Fibroblast of mammary gland (primary cell): ENCODE measurements at regions not wholly inside any gene's neighbourhood (a gene's known extent, or its start where the extent isn't known, plus 50 kb on each side); places are given as distances from the start of the nearest gene placed in this dataset.

Experiments used
- DNase-seq: peaks from one replicate; pipeline ENCODE4 v3.0.0-alpha.2; 2010; ENCODE audit warnings: low read depth
- H3K4me3 ChIP-seq: 2 replicates; pipeline ENCODE4 v1.5.1; 2011; ENCODE audit warnings: low read depth, mild to moderate bottlenecking, low read length, moderate library complexity; ENCODE audit not compliant: control insufficient read depth
- TF ChIP-seq, protein P1 (sequence below): conservative IDR thresholded peaks from 2 replicates; pipeline ENCODE4 v1.5.1; 2011; ENCODE audit warnings: low read depth, low read length, inconsistent platforms; ENCODE audit not compliant: control insufficient read depth, insufficient read depth

DNA sequence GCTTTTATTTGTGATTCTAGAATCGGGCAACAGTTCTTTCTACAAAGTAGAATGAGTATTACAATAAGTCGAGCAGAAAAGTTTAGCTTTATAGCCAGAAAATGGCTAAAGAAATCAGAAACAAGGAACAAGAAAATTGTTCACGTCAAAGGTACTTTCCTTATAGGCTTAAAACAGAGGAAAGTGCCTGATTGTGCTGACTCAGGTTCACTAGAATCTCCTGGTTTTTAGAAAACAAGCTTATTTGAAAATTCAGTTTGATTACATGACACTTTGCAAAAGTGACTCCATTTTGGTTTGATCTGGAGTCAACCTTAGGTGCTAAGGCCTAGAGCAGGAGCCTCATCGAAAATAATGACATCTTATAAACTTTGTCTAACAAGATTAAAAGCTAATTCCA lies 564.7 kb upstream of the FLRT2 start:
- no peak for DNase-seq
- no peak overlapping the region for H3K4me3 ChIP-seq
- TF ChIP-seq, protein P1, sequence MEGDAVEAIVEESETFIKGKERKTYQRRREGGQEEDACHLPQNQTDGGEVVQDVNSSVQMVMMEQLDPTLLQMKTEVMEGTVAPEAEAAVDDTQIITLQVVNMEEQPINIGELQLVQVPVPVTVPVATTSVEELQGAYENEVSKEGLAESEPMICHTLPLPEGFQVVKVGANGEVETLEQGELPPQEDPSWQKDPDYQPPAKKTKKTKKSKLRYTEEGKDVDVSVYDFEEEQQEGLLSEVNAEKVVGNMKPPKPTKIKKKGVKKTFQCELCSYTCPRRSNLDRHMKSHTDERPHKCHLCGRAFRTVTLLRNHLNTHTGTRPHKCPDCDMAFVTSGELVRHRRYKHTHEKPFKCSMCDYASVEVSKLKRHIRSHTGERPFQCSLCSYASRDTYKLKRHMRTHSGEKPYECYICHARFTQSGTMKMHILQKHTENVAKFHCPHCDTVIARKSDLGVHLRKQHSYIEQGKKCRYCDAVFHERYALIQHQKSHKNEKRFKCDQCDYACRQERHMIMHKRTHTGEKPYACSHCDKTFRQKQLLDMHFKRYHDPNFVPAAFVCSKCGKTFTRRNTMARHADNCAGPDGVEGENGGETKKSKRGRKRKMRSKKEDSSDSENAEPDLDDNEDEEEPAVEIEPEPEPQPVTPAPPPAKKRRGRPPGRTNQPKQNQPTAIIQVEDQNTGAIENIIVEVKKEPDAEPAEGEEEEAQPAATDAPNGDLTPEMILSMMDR, result no peak

DNA sequence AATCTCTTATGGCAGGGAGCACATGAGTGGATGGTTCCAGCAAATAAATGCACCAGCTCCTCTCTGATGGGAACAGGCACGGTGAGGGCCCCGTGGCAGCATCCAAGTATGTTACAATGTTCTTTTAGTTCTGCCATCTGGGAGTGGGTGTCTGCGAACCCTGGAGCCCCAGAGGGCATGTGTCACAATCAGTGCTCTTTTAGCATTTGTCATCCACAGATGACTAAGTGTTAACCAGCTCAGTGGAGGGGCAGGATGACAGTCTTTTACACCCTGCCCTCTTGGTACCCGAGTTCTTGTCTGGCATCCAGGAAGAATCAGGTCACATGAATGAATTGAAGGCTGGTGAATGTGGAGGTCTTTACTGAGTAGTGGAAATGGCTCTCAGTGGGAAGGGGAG lies 560.4 kb upstream of the FLRT2 start:
- DNase-seq, result no peak
- H3K4me3 ChIP-seq, result no peak overlapping the region
- TF ChIP-seq, protein P1, result no peak

DNA sequence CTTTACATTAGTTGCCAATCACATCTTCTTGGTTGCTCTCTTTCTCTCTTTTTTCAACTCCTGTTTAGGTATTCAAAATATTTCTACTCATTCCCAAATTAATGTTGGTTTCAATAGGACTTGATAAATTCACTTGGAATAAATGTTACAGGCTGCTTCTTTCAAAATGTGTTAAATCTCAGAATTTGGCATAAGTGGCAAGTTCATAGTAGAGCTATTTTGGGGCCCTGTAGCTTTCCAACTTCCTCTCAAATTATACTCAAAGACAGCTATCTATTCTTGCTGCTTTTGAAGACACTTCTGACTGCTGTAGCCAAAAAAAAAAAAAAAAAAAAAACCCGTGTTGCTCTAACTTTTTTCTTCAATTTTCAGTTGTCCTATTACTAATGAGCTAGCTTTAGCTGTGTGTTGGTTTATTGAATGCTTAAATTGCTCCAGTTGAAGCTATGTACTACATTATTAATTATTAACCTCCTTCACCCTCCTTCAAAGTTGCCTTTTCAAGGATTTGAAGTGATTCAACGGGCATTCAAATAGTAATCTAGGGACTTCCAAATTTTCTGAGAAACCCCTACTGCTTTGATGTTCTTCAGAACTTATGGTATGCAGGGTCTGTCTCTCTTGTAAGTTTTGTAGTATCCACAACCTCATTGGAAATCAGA lies 554.6 kb upstream of the FLRT2 start:
- H3K4me3 ChIP-seq, result no peak overlapping the region
- TF ChIP-seq, protein P1, result no peak
- no peak for DNase-seq

DNA sequence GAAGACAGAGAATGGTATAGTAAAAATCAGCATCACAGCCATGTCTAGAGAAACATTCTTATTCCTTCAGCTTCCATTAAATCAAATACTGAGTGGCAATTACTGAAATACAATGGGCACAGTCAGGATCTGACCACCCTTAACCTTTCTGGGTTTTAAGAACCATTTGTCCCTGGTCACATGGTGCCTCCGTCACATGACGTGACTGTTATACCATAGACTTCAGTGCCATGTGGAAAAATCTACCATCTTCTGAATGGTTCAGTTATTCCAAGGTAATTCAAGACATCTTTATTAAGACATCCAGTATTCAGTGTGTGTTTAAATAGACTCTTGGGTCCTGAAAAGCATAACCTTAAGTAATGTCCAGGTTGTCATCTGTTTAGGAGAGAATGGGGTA lies 553.1 kb upstream of the FLRT2 start:
- no peak for DNase-seq
- TF ChIP-seq, protein P1, result no peak
- H3K4me3 ChIP-seq, result no peak overlapping the region

DNA sequence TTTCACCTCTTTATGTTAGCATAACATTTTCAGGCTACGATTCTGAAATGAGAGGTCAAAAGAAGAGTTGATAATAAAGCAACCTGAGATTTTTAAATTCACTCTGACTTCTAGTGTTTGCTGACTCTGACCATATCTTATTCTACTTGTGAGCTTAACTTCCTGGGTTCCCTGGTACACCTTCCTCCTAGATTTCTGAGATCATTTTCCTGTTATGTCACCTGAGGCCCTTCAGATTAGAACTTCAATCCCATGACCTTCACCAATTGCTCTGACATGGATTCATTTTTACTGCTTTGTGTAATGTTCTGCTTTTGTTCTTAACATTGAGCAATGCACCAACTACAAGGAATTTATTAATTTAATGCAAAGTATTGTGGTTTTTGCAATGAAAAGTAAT lies 542.9 kb upstream of the FLRT2 start:
- TF ChIP-seq, protein P1, result no peak
- no peak for DNase-seq
- H3K4me3 ChIP-seq, result no peak overlapping the region

DNA sequence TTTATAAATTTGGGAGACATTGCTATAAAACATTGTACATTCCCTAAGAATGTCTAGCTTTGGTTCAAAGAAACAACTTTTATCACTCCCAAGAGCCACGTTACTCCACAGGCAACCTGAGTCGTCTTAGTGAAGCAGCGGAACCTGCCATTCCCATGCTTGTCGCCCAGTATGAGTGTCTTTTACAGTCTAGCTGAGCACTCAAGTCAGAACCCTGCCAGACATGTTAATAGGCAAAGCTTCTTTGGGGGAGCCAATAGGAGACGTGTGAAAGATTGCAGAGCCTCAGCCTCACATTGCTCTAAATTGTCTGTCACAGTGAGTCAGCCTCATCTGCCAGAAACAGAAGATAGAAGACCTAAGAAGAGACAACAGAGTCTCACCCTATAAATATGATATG lies 541.6 kb upstream of the FLRT2 start:
- TF ChIP-seq, protein P1, result no peak
- H3K4me3 ChIP-seq, result no peak overlapping the region
- peak; percentile 2 for DNase-seq

DNA sequence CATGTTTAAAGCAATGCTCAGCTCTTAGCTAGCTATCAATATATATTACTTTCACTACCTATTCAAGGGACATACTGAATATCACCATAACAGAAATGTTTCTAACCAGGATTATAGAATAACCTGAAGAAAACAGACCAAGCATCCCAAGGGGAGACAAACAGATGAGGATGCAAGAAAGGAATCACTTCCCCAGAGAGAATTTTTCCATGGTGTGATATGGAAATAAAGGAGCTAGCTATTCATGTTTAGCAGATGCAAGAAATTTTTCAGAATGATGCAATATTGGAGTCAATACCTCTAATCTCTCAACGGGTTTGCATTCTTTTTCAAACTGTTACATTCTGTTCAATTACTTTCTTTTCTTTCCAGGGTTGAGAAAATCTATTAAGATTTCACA lies 538.9 kb upstream of the FLRT2 start:
- no peak overlapping the region for H3K4me3 ChIP-seq
- DNase-seq, result no peak
- TF ChIP-seq, protein P1, result no peak
